Fibroblast of skin of scalp (primary cell): ENCODE measurements at regions not wholly inside any gene's neighbourhood (a gene's known extent, or its start where the extent isn't known, plus 50 kb on each side); places are given as distances from the start of the nearest gene placed in this dataset.
A peak's percentile ranks its signal among the peaks of the same experiment; 100 is the strongest.
"Not testable (repeated sequence)": the region's sequence is repeated elsewhere in the genome, so short reads cannot be mapped to it uniquely, and the experiment has no call there.

Experiments
- DNase-seq: peaks from one replicate; pipeline ENCODE4 v3.0.0-alpha.2; 2013

GRCh38 chr13:76331943-76332712 is 554.1 kb downstream of the KCTD12 start:
- DNase-seq, result peak; percentile 83

- no peak for DNase-seq
Observed at GRCh38 chr13:76330761-76331160, 555.4 kb downstream of the KCTD12 start.

DNA sequence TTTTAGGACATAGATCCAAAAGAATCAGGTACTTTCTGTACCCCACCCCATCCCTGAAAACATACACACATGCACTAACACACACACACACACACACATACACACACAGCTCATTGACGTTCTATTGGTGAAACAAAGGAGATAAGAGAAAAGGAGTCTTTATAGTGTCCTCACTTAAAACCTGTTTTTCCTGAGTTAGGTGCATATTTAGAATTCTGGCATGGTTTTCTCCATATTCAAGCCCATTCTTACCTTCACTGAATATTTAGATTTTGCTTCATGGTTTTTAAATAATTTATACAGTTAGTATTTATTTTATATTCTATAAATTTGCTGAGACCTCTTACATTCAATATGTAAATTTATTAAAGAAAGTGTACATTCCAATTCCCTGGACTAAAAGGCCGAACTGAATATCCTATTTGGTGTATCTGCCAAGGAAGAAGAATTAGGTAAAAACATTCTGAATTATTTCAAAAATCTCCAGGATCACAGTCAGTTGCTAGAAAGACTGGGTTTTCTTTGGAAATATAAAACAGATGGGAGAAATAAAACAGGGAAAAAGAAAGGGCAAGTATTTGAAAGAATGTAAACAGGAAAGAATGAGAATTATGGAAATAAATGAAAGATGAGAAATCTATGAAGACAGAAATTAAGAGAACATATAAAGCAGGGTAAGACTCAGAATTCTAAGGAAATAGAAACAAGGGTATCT is 556.2 kb downstream of the KCTD12 start:
- DNase-seq, result peak; percentile 23

GRCh38 chr13:76329004-76329403 is 557.2 kb downstream of the KCTD12 start:
- no peak for DNase-seq

GRCh38 chr13:76326343-76326742 is 559.9 kb downstream of the KCTD12 start:
- DNase-seq, result no peak

DNA sequence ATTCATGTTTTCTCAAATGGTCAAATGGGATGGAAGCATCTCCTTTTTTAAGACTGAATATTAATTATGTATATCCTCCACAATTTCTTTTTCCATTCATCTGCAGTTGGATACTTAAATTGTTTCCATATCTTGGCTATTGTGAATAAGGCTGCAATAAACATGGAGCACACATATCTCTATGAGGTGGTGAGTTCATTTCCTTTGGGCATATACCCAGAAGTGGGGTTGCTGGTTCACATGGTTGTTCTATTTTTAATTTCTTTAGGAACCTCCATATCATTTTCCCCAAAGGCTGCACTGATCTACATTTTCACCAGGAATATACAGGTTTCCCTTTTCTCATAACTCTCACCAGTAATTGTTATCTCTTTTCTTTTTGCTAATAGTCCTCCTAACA is 566.3 kb downstream of the KCTD12 start:
- DNase-seq, result no peak

DNA sequence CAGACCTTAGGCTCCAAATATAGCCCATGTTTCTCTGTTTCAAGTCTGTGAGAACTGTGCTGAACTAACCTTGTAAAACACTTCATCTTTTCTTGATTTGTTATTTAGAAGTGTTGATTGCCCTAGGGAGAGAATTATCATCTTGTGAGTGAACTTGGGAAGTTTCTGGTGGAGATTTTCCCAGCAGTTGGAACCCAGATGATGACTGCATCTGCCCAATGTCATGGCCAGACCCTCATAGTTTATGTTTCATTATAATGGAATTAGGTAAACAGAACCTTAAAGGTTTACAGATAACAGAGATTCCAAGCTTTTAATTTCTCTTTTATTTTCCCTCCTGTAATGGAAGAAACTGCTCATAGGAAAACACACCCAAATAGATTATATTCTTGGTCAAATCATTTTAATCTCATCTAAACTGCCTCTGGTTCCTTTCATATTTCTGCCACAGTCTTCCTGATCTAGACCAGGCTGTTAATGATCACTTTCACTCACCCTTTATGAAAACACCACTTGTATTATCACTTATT is 569.1 kb downstream of the KCTD12 start:
- DNase-seq, result no peak

DNA sequence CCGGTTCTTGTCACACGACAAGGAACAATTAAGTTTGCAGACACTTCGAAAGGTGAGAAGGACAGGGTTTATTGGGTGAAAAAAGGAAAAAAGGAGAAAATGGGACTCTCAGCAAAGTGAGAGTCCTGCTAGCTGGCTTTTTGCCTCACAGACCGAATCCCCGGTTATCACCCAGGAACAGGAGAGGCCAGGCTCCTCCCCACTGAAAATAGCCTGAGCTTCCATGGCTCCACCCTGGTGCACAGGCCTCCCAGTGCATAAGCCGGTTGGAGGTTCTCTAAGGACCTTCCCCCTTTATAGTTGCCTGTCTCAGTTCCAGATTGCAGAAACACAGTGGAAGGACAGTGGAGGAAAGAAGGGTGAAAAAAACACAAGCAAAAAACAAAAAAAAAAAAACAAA is 571.7 kb downstream of the KCTD12 start:
- DNase-seq, result no peak

DNA sequence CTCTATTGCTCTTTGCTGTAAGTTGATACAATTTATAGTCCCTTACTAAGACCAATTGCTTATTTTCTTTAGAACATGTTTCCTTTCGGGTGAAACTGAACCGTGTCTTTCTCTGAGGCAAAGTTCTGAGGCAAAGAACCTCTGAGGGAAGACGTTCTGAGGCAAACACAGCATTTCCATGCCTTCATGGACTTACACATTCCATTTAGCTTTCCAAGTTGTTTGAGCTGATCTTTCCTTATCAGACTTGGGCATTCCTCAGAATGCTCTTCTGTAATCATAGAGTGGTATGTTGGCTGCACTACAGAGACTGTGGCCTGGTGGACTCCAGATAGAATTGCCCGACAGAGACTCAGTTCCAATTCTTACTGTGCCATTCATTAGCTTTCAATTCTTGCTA is 579.1 kb downstream of the KCTD12 start:
- DNase-seq, result peak; percentile 30

DNA sequence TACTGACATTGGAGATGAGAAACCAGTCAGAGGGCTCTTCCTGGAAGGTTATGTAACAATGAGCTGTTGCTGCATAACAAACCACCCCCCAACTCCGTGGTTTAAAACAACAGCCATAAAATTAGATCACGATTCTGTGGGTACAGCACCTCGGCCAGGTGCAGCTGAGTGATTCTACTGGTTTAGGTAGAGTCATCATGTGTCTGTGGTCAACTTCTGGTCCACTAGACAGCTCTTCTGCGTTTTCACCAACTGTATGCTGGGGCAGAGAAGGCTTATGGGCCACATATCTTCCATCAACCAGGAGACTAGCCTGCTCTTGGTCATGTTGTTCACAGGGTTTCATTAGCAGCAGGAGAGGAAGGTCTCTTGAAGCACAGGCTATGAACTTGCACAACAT is 585.5 kb downstream of the KCTD12 start:
- DNase-seq, result no peak

- no peak for DNase-seq
Observed at GRCh38 chr13:76297331-76297730, 588.9 kb downstream of the KCTD12 start.

DNA sequence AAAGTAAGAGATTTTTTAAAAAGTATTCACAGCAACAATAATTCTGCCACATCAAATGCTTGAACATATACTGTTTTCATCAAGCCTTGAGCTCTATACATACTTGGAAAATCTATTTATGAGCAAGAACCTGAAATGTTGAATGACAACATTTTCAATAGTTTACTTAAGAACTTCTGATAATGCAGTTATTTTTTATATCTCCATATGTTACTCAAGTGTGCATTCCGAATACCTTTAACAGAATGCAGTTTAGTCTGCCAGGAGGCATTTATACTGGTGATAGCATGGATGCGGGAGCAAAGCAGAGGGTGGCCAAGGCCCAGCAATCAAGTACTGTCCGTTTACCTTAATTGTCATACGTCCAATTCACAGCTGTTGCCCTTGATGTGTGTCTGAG is 589.5 kb downstream of the KCTD12 start:
- no peak for DNase-seq

GRCh38 chr13:76295020-76295419 is 591.2 kb downstream of the KCTD12 start:
- not testable (repeated sequence) for DNase-seq

- DNase-seq, result peak; percentile 52
Observed at GRCh38 chr13:76293751-76294150, 592.5 kb downstream of the KCTD12 start.

DNA sequence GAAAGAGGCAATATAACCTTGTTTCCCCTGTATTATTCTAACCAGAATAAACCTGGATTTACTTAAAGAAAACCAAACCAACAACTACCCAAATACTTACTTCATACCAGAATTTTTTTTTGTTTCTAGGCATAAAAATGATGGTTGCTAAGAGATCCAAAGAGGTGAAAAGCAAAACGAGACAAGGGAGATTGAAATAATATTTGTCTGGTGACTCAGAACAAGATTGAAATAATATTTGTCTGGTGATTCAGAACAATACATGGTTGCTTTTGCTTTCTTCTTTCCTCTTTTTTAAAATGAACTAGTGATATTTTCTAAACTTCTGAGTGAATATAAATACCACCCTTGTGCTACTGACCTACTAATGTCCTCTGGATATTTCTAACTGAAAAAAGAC is 592.9 kb downstream of the KCTD12 start:
- peak; percentile 83 for DNase-seq

DNA sequence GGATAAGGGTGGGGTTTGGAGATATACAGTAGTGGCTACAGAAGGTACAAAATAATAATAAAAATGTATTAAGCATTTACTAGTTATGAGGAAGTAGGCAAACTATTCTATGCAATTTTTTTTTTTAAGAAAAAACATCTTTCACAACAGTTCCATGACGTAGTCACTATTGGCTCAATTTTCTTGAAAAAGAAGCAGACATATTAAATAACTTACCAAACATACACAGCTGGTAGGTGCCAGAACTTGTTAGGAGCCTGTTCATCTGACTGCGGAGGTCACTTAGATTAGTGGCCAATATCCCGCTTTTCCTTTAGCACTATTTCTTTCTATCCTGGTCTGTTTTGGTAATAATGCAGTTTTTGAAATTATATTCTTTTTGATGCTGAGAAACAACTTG is 593.5 kb downstream of the KCTD12 start:
- DNase-seq, result no peak

- DNase-seq, result no peak
Observed at GRCh38 chr13:76292031-76292430, 594.2 kb downstream of the KCTD12 start.

- no peak for DNase-seq
Observed at GRCh38 chr13:76289558-76289957, 596.6 kb downstream of the KCTD12 start.

DNA sequence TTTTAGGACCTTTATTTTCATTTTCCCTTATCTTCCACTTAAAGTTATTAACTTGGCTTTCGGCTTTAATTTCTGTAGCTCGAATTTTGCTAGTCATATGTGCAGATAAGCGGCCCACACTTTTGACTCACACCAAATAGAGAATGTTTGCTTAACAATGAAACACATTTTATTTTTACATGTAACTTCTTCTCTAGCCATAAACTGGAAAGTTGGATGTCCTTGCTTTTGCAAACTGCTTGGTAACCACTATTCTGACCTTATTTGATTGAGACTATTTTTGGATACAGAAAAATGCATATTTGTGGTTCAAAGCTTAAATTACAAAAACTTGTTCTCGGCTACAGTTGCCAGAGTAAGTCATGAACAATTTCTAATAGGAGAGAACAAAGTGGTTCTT is 600.0 kb downstream of the KCTD12 start:
- DNase-seq, result peak; percentile 71

DNA sequence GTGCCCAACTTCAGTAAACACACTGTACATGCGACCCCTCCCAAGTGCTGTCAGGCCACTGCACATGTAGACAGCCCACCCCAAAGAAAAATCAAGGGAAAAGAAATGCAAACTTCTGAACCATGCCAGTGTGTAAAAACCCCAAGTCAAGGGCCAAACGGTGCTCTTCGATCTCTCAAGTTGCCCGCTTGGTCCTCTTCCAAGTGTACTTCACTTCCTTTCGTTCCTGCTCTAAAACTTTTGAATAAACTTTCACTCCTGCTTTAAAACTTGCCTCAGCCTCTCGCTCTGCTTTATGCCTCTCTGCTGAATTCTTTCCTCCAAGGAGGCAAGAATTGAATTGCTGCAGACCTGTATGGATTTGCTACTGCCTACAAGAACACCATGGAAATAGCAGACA is 600.7 kb downstream of the KCTD12 start:
- DNase-seq, result no peak

DNA sequence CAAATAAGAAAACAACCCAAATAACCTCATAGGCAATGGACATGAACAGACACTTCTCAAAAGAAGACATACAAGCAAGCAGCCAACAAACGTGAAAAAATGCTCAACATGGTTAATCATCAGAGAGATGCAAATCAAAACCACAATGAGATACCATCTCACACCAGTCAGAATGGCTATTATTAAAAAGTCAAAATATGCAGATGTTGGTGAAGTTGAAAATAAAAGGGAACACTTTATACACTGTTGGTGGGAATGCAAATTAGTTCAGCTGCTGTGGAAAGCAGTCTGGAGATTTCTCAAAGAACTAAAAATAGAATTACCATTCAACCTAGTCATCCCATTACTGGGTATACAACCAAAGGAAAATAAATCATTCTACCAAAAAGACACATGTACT is 606.4 kb downstream of the KCTD12 start:
- not testable (repeated sequence) for DNase-seq

- DNase-seq, result no peak
Observed at GRCh38 chr13:76271728-76272232, 614.4 kb downstream of the KCTD12 start.

- DNase-seq, result not testable (repeated sequence)
Observed at GRCh38 chr13:76268307-76268706, 617.9 kb downstream of the KCTD12 start.

DNA sequence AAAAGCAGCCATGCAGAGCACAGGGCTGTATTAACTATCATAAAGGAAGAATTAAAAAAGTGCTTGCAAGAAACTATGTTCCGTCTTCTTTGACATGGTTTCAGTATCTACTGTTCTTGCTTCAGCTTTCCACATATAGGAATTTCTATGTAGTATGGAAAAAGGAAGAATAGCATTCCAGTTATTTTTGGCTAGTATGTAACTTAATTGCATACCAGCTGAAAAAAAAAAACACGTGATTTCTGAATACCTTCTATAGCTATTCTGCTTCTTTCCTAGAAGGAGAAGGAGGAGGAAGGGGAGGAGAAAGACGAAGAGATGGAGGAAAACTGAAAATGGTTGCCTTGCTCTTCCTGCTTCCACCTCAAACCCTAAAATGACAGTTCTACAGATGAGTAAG is 619.0 kb downstream of the KCTD12 start:
- DNase-seq, result peak; percentile 50
